ENCODE measurements at regions not wholly inside any gene's neighbourhood (a gene's known extent, or its start where the extent isn't known, plus 50 kb on each side); places are given as distances from the start of the nearest gene placed in this dataset.

GRCh38 chr10:20418286-20418685, 478.8 kb downstream of the NEBL start:
- no peak for DNase-seq (ENCODE audit: low read depth in 6 of 9, low spot score in 9 of 9)
- H3K27ac ChIP-seq (ENCODE audit: low read depth in 1 of 2, low read length in 1 of 2), result no peak overlapping the region
- H3K9me3 ChIP-seq (ENCODE audit: control insufficient read depth in 2 of 2, insufficient read depth in 1 of 2, low read length in 1 of 2), result no peaks in the 10 kb centered on the region
- 17% methylated on average over 3 of the region's 3 CpGs for WGBS
- H3K27me3 ChIP-seq (ENCODE audit: control insufficient read depth in 2 of 2, insufficient read depth in 1 of 2, low read length in 1 of 2), result no peaks in the 10 kb centered on the region
- no peaks in the 10 kb centered on the region for H3K4me1 ChIP-seq (ENCODE audit: control insufficient read depth in 2 of 2, insufficient read depth in 2 of 2, low read length in 2 of 2)
- no peaks in the 10 kb centered on the region for H3K36me3 ChIP-seq (ENCODE audit: control insufficient read depth in 2 of 2, insufficient read depth in 2 of 2, low read length in 1 of 2)
- no peak overlapping the region for H3K4me3 ChIP-seq (ENCODE audit: low read length in 2 of 2)

DNA sequence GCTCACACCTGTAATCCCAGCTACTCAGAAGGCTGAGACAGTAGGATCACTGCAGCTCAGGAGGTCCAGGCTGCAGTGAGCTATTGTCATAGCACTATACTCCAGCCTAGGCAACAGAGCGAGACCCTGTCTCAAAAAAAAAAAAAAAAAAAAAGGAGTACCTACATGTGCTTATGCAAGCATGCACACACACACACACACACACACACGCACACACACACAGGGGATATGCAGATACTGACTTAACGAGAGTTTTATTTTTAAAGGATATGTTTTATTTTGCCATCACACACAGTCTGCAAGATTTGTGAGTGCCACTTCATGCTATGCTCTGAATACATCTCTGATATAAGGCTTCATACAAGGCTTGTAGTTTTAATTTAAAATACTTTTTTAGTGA, 479.3 kb downstream of the NEBL start:
- no peaks in the 10 kb centered on the region for H3K4me1 ChIP-seq (ENCODE audit: control insufficient read depth in 2 of 2, insufficient read depth in 2 of 2, low read length in 2 of 2)
- no peak overlapping the region for H3K4me3 ChIP-seq (ENCODE audit: low read length in 2 of 2)
- WGBS, result 73% methylated on average over 3 of the region's 3 CpGs
- no peaks in the 10 kb centered on the region for H3K27me3 ChIP-seq (ENCODE audit: control insufficient read depth in 2 of 2, insufficient read depth in 1 of 2, low read length in 1 of 2)
- DNase-seq (ENCODE audit: low read depth in 6 of 9, low spot score in 9 of 9), result no peak
- no peak overlapping the region for H3K27ac ChIP-seq (ENCODE audit: low read depth in 1 of 2, low read length in 1 of 2)
- H3K36me3 ChIP-seq (ENCODE audit: control insufficient read depth in 2 of 2, insufficient read depth in 2 of 2, low read length in 1 of 2), result no peaks in the 10 kb centered on the region
- no peaks in the 10 kb centered on the region for H3K9me3 ChIP-seq (ENCODE audit: control insufficient read depth in 2 of 2, insufficient read depth in 1 of 2, low read length in 1 of 2)

DNA sequence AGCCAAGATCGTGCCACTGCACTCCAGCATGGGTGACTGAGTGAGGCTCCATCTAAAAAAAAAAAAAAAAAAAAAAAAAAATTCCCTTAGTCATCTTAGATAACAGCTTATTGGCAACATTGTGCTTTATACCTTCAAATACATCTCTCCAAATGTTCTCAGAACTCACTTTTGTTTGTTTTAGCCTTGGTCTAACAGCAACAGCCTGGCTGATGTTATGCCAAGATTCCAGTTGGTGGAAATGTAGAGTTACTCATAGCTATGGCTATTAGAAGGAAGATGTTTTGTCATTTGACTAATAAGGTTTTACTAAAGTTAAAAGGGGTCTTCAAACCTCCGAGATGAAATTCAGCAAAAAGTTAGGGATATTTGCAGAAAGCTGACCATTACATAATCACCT, 481.4 kb downstream of the NEBL start:
- Histone ChIP-seq H3K27me3 (ENCODE audit: control insufficient read depth in 2 of 2, insufficient read depth in 1 of 2, low read length in 1 of 2) (no peaks in the 10 kb centered on the region), H3K4me1 (ENCODE audit: control insufficient read depth in 2 of 2, insufficient read depth in 2 of 2, low read length in 2 of 2) (no peaks in the 10 kb centered on the region), H3K36me3 (ENCODE audit: control insufficient read depth in 2 of 2, insufficient read depth in 2 of 2, low read length in 1 of 2) (no peaks in the 10 kb centered on the region), H3K27ac (ENCODE audit: low read depth in 1 of 2, low read length in 1 of 2) (no peak overlapping the region), H3K4me3 (ENCODE audit: low read length in 2 of 2) (no peak overlapping the region), H3K9me3 (ENCODE audit: control insufficient read depth in 2 of 2, insufficient read depth in 1 of 2, low read length in 1 of 2) (no peaks in the 10 kb centered on the region)
- WGBS, result 90% methylated on average over 2 of the region's 2 CpGs
- DNase-seq (ENCODE audit: low read depth in 6 of 9, low spot score in 9 of 9), result no peak

DNA sequence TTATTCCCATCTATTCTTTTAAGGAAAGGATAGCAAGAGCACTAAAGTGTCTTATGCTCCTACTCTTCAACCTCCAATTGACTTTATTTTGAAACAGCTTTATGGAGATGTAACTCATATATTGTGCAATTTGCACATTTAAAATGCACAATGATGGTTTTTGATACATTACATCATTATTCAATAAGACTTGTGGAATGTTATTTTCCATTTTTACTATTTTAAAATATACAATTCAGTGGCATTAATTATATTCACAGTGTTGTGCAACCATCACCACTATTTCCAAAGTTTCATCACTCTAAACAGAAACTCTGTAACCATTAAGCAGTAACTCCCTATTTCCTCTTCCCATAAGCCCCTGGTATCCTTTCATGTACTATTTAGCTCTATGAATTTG, 489.8 kb downstream of the NEBL start:
- DNase-seq (ENCODE audit: low read depth in 6 of 9, low spot score in 9 of 9), result no peak

DNA sequence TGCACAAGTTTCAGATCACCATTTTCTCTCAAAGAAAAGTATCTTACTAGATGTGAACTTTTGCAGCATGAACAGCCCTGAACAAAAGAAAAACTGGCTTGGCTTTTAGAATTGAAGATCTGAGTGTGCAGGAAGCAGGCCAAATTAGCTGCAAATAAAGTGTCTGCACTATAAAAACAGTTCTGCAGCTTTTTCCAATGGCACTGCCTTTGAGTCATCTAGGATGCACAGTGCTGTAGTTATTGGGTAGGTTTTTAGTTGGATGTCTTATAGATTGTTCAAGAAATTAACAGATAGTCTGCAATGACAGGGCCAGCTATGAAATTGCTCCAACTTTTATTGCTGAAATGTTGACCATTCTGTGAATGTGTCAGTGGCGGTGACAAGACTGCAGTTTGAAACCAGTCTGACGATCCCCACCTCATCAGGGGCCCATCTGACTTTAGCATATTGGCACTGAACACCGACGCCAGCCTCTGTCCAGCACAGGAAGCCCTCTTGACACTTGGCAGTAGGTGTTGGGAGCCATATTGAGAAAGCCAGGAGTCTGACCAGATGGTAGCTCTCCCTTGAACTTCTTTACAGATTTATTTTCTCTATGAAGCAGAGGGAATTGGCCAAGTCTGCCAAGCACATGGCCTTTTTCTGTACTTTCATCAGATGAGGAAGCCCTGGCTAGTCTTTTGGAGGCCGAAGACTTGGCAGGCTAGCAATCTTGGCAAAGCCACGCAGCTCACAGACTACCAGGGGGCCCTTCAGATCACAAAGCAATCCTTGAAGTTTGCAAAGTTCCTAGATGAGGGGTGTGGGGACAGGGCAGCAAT, 490.6 kb downstream of the NEBL start:
- no peak overlapping the region for H3K4me3 ChIP-seq (ENCODE audit: low read length in 2 of 2)
- H3K36me3 ChIP-seq (ENCODE audit: control insufficient read depth in 2 of 2, insufficient read depth in 2 of 2, low read length in 1 of 2), result no peaks in the 10 kb centered on the region
- no peaks in the 10 kb centered on the region for H3K4me1 ChIP-seq (ENCODE audit: control insufficient read depth in 2 of 2, insufficient read depth in 2 of 2, low read length in 2 of 2)
- H3K27me3 ChIP-seq (ENCODE audit: control insufficient read depth in 2 of 2, insufficient read depth in 1 of 2, low read length in 1 of 2), result no peaks in the 10 kb centered on the region
- DNase-seq (ENCODE audit: low read depth in 6 of 9, low spot score in 9 of 9), result no peak
- WGBS, result 91% methylated on average over 6 of the region's 6 CpGs
- H3K9me3 ChIP-seq (ENCODE audit: control insufficient read depth in 2 of 2, insufficient read depth in 1 of 2, low read length in 1 of 2), result no peaks in the 10 kb centered on the region
- no peak overlapping the region for H3K27ac ChIP-seq (ENCODE audit: low read depth in 1 of 2, low read length in 1 of 2)

More for the DNA sequence above, 489.8 kb downstream of the NEBL start:
- Histone ChIP-seq H3K27ac (ENCODE audit: low read depth in 1 of 2, low read length in 1 of 2) (no peak overlapping the region), H3K4me3 (ENCODE audit: low read length in 2 of 2) (no peak overlapping the region), H3K9me3 (ENCODE audit: control insufficient read depth in 2 of 2, insufficient read depth in 1 of 2, low read length in 1 of 2) (no peaks in the 10 kb centered on the region), H3K4me1 (ENCODE audit: control insufficient read depth in 2 of 2, insufficient read depth in 2 of 2, low read length in 2 of 2) (no peaks in the 10 kb centered on the region), H3K27me3 (ENCODE audit: control insufficient read depth in 2 of 2, insufficient read depth in 1 of 2, low read length in 1 of 2) (no peaks in the 10 kb centered on the region), H3K36me3 (ENCODE audit: control insufficient read depth in 2 of 2, insufficient read depth in 2 of 2, low read length in 1 of 2) (no peaks in the 10 kb centered on the region)

DNA sequence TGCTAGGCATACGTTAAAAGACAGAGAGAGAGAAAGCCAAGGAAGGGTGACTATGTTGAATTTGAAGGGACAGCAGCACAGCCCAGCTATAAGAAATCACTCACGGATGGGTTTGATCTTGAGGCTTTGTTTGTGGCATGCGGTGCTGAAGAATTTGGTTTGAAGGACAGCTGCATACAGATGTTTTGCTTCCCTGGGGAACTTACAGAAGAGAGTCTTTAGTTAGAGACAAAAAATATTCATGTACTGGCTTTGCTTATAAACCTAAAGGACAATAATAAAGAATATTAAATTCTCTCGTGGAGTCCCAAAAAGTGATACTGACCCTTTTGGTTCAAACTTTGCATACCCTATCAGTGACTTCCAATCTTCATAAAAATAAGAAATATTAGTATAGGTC, 491.4 kb downstream of the NEBL start:
- 92% methylated on average over 4 of the region's 4 CpGs for WGBS
- Histone ChIP-seq H3K4me1 (ENCODE audit: control insufficient read depth in 2 of 2, insufficient read depth in 2 of 2, low read length in 2 of 2) (no peaks in the 10 kb centered on the region), H3K36me3 (ENCODE audit: control insufficient read depth in 2 of 2, insufficient read depth in 2 of 2, low read length in 1 of 2) (no peaks in the 10 kb centered on the region), H3K27ac (ENCODE audit: low read depth in 1 of 2, low read length in 1 of 2) (no peak overlapping the region), H3K4me3 (ENCODE audit: low read length in 2 of 2) (no peak overlapping the region), H3K27me3 (ENCODE audit: control insufficient read depth in 2 of 2, insufficient read depth in 1 of 2, low read length in 1 of 2) (no peaks in the 10 kb centered on the region), H3K9me3 (ENCODE audit: control insufficient read depth in 2 of 2, insufficient read depth in 1 of 2, low read length in 1 of 2) (no peaks in the 10 kb centered on the region)
- DNase-seq (ENCODE audit: low read depth in 6 of 9, low spot score in 9 of 9), result no peak

GRCh38 chr10:20405050-20405449, 492.1 kb downstream of the NEBL start:
- no peak for DNase-seq (ENCODE audit: low read depth in 6 of 9, low spot score in 9 of 9)
- H3K27me3 ChIP-seq (ENCODE audit: control insufficient read depth in 2 of 2, insufficient read depth in 1 of 2, low read length in 1 of 2), result no peaks in the 10 kb centered on the region
- H3K36me3 ChIP-seq (ENCODE audit: control insufficient read depth in 2 of 2, insufficient read depth in 2 of 2, low read length in 1 of 2), result no peaks in the 10 kb centered on the region
- H3K9me3 ChIP-seq (ENCODE audit: control insufficient read depth in 2 of 2, insufficient read depth in 1 of 2, low read length in 1 of 2), result no peaks in the 10 kb centered on the region
- no peaks in the 10 kb centered on the region for H3K4me1 ChIP-seq (ENCODE audit: control insufficient read depth in 2 of 2, insufficient read depth in 2 of 2, low read length in 2 of 2)
- H3K27ac ChIP-seq (ENCODE audit: low read depth in 1 of 2, low read length in 1 of 2), result no peak overlapping the region
- 94% methylated on average over 2 of the region's 2 CpGs for WGBS
- no peak overlapping the region for H3K4me3 ChIP-seq (ENCODE audit: low read length in 2 of 2)

DNA sequence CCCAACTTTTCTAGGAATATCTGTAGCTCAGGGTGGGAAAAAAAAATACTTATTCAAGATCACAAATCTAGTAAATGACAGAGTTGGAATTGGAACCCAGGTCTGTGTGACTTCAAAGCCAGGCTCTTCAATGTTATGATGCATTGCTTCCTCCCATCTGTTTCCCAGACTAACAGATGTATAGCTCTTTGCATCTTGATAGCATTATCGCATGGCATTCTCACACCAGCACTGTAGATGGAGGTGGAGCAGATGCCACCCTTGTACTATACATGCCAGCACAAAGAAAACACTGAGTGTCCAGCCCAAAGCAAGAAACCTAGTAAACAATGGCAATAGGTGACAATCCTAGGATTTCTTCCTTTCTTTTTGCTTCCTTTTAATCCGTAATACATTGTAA, 497.3 kb downstream of the NEBL start:
- H3K4me1 ChIP-seq (ENCODE audit: control insufficient read depth in 2 of 2, insufficient read depth in 2 of 2, low read length in 2 of 2), result no peaks in the 10 kb centered on the region
- H3K27me3 ChIP-seq (ENCODE audit: control insufficient read depth in 2 of 2, insufficient read depth in 1 of 2, low read length in 1 of 2), result no peaks in the 10 kb centered on the region
- no peak overlapping the region for H3K27ac ChIP-seq (ENCODE audit: low read depth in 1 of 2, low read length in 1 of 2)
- no peaks in the 10 kb centered on the region for H3K9me3 ChIP-seq (ENCODE audit: control insufficient read depth in 2 of 2, insufficient read depth in 1 of 2, low read length in 1 of 2)
- no peaks in the 10 kb centered on the region for H3K36me3 ChIP-seq (ENCODE audit: control insufficient read depth in 2 of 2, insufficient read depth in 2 of 2, low read length in 1 of 2)
- no peak for DNase-seq (ENCODE audit: low read depth in 6 of 9, low spot score in 9 of 9)
- no peak overlapping the region for H3K4me3 ChIP-seq (ENCODE audit: low read length in 2 of 2)
- WGBS, result 75% methylated on average over 2 of the region's 2 CpGs

GRCh38 chr10:20396701-20397100, 500.4 kb downstream of the NEBL start:
- DNase-seq (ENCODE audit: low read depth in 6 of 9, low spot score in 9 of 9), result no peak
- no peaks in the 10 kb centered on the region for H3K9me3 ChIP-seq (ENCODE audit: control insufficient read depth in 2 of 2, insufficient read depth in 1 of 2, low read length in 1 of 2)
- H3K4me3 ChIP-seq (ENCODE audit: low read length in 2 of 2), result no peak overlapping the region
- no peaks in the 10 kb centered on the region for H3K4me1 ChIP-seq (ENCODE audit: control insufficient read depth in 2 of 2, insufficient read depth in 2 of 2, low read length in 2 of 2)
- WGBS, result 96% methylated on average over 4 of the region's 4 CpGs
- H3K36me3 ChIP-seq (ENCODE audit: control insufficient read depth in 2 of 2, insufficient read depth in 2 of 2, low read length in 1 of 2), result no peaks in the 10 kb centered on the region
- no peaks in the 10 kb centered on the region for H3K27me3 ChIP-seq (ENCODE audit: control insufficient read depth in 2 of 2, insufficient read depth in 1 of 2, low read length in 1 of 2)
- H3K27ac ChIP-seq (ENCODE audit: low read depth in 1 of 2, low read length in 1 of 2), result no peak overlapping the region

Data from thymus (tissue), 11 donors.